ENCODE measurements at regions not wholly inside any gene's neighbourhood (a gene's known extent, or its start where the extent isn't known, plus 50 kb on each side); places are given as distances from the start of the nearest gene placed in this dataset.
A peak's percentile ranks its signal among the peaks of the same experiment; 100 is the strongest.

DNA sequence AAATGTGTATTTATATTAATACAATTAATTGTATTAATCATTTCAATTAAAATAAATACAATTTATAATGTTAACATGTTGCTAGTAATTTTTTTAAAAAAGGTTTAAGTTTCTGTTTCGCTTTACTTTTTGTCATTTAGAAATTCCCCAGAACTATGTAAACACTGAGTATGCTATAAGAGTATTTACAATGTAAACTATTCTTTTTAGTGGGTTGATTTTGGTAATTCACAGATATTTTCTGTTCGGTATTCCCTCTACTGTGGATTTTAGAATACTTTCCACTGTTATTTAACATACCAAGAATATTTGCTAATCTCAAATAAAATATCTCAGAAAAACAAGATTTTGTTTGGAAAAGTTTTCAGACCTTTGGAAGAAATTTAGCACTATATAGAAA is 1564.4 kb downstream of the EFNA5 start:
- Mint-ChIP-seq H3K4me1 (ENCODE audit: low read depth, unreplicated experiment) (no peaks in the 10 kb centered on the region), H3K36me3 (ENCODE audit: low read depth, unreplicated experiment) (no peaks in the 10 kb centered on the region), H3K4me3 (ENCODE audit: unreplicated experiment) (no peak overlapping the region), H3K27me3 (ENCODE audit: low read depth, unreplicated experiment) (no peaks in the 10 kb centered on the region), H3K27ac (ENCODE audit: unreplicated experiment) (no peak overlapping the region), H3K9me3 (ENCODE audit: unreplicated experiment) (no peaks in the 10 kb centered on the region)
- Histone ChIP-seq H3K27me3 (ENCODE audit: insufficient read depth, low read length) (no peaks in the 10 kb centered on the region), H3K79me2 (ENCODE audit: insufficient read depth, low read length) (no peaks in the 10 kb centered on the region), H3K9ac (ENCODE audit: low read length) (no peak overlapping the region), H3K4me3 (ENCODE audit: insufficient read depth, low read depth, low read length) (no peak overlapping the region), H3K4me1 (ENCODE audit: insufficient read depth, low read length) (no peaks in the 10 kb centered on the region), H2AFZ (ENCODE audit: low read depth, low read length) (no peak overlapping the region), H3K4me2 (ENCODE audit: low read length) (no peak overlapping the region), H4K20me1 (ENCODE audit: insufficient read depth, low read length) (no peaks in the 10 kb centered on the region), H3K9me3 (ENCODE audit: insufficient read depth, low read depth, low read length) (no peaks in the 10 kb centered on the region), H3K27ac (ENCODE audit: low read depth, low read length) (no peak overlapping the region), H3K36me3 (ENCODE audit: insufficient read depth, low read length) (no peaks in the 10 kb centered on the region)
- FAIRE-seq (no peak), DNase-seq (ENCODE audit: low read depth) (no peak)
- TF ChIP-seq, protein P1, sequence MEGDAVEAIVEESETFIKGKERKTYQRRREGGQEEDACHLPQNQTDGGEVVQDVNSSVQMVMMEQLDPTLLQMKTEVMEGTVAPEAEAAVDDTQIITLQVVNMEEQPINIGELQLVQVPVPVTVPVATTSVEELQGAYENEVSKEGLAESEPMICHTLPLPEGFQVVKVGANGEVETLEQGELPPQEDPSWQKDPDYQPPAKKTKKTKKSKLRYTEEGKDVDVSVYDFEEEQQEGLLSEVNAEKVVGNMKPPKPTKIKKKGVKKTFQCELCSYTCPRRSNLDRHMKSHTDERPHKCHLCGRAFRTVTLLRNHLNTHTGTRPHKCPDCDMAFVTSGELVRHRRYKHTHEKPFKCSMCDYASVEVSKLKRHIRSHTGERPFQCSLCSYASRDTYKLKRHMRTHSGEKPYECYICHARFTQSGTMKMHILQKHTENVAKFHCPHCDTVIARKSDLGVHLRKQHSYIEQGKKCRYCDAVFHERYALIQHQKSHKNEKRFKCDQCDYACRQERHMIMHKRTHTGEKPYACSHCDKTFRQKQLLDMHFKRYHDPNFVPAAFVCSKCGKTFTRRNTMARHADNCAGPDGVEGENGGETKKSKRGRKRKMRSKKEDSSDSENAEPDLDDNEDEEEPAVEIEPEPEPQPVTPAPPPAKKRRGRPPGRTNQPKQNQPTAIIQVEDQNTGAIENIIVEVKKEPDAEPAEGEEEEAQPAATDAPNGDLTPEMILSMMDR (IDR thresholded peaks at IDR 0.05; ENCODE audit: insufficient read depth, low read depth, low read length) = no peak
- TF ChIP-seq EZH2 (IDR thresholded peaks at IDR 0.05; ENCODE audit: insufficient read depth, low read length) = no peak

DNA sequence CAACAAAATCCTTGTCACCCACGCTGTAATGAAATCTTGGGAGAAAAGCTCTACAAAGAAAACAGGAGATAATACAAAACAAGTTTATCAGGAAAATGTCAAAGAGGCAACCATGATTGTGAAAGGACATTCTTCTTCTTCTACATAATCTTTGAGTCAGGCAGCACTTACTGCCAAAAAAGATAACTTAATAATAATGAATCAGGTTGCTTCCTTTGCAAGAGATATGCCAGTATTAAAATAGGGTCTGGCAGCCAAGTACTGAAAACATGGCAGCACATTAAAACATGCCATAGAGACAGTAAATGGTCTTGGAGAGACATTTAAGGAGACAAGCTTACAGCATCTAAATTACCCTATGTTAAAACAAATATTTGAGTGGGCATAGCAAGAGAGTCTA is 1573.4 kb downstream of the EFNA5 start:
- Histone ChIP-seq H3K4me2 (ENCODE audit: low read length) (no peak overlapping the region), H3K9me3 (ENCODE audit: insufficient read depth, low read depth, low read length) (no peaks in the 10 kb centered on the region), H3K9ac (ENCODE audit: low read length) (no peak overlapping the region), H4K20me1 (ENCODE audit: insufficient read depth, low read length) (no peaks in the 10 kb centered on the region), H3K36me3 (ENCODE audit: insufficient read depth, low read length) (no peaks in the 10 kb centered on the region), H3K27ac (ENCODE audit: low read depth, low read length) (no peak overlapping the region), H3K4me3 (ENCODE audit: insufficient read depth, low read depth, low read length) (no peak overlapping the region), H3K27me3 (ENCODE audit: insufficient read depth, low read length) (no peaks in the 10 kb centered on the region), H3K4me1 (ENCODE audit: insufficient read depth, low read length) (no peaks in the 10 kb centered on the region), H3K79me2 (ENCODE audit: insufficient read depth, low read length) (no peaks in the 10 kb centered on the region), H2AFZ (ENCODE audit: low read depth, low read length) (no peak overlapping the region)
- Mint-ChIP-seq H3K4me3 (ENCODE audit: unreplicated experiment) (no peak overlapping the region), H3K9me3 (ENCODE audit: unreplicated experiment) (no peaks in the 10 kb centered on the region), H3K27me3 (ENCODE audit: low read depth, unreplicated experiment) (no peaks in the 10 kb centered on the region), H3K4me1 (ENCODE audit: low read depth, unreplicated experiment) (no peaks in the 10 kb centered on the region), H3K36me3 (ENCODE audit: low read depth, unreplicated experiment) (no peaks in the 10 kb centered on the region), H3K27ac (ENCODE audit: unreplicated experiment) (no peak overlapping the region)
- FAIRE-seq = no peak
- peak; percentile 51 for DNase-seq (ENCODE audit: low read depth)
- TF ChIP-seq EZH2 (IDR thresholded peaks at IDR 0.05; ENCODE audit: insufficient read depth, low read length) = no peak
- TF ChIP-seq, protein P1 (IDR thresholded peaks at IDR 0.05; ENCODE audit: insufficient read depth, low read depth, low read length) = no peak

DNA sequence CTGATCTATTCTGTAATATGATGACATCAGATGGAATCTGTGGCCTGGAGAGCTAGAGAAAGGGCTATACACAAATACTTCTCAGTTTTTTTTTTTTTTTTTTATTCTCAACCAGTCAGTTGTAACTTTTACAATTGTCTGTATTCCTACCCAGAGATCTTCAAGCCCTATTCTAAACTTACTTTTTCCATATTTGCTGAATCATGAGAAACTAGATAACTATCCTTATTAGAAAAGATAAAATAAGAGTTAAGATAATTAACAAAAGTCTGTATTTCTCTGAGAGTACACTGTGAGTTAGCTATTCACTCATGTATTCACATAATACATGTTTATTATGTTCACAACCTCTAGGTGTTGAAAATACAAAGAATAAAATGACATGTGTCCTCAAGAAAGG is 1575.9 kb downstream of the EFNA5 start:
- H3K36me3 ChIP-seq (ENCODE audit: insufficient read depth, low read length) = no peaks in the 10 kb centered on the region
- no peaks in the 10 kb centered on the region for H3K4me1 ChIP-seq (ENCODE audit: insufficient read depth, low read length)
- H2AFZ ChIP-seq (ENCODE audit: low read depth, low read length) = no peak overlapping the region
- no peaks in the 10 kb centered on the region for H3K9me3 ChIP-seq (ENCODE audit: insufficient read depth, low read depth, low read length)
- no peaks in the 10 kb centered on the region for H3K4me1 Mint-ChIP-seq (ENCODE audit: low read depth, unreplicated experiment)
- no peak for DNase-seq (ENCODE audit: low read depth)
- H3K4me3 ChIP-seq (ENCODE audit: insufficient read depth, low read depth, low read length) = no peak overlapping the region
- no peak overlapping the region for H3K27ac Mint-ChIP-seq (ENCODE audit: unreplicated experiment)
- H3K4me3 Mint-ChIP-seq (ENCODE audit: unreplicated experiment) = no peak overlapping the region
- no peak overlapping the region for H3K4me2 ChIP-seq (ENCODE audit: low read length)
- no peaks in the 10 kb centered on the region for H3K9me3 Mint-ChIP-seq (ENCODE audit: unreplicated experiment)
- H3K79me2 ChIP-seq (ENCODE audit: insufficient read depth, low read length) = no peaks in the 10 kb centered on the region
- FAIRE-seq = no peak
- no peaks in the 10 kb centered on the region for H3K27me3 Mint-ChIP-seq (ENCODE audit: low read depth, unreplicated experiment)
- no peaks in the 10 kb centered on the region for H4K20me1 ChIP-seq (ENCODE audit: insufficient read depth, low read length)
- H3K9ac ChIP-seq (ENCODE audit: low read length) = no peak overlapping the region
- no peak for TF ChIP-seq EZH2 (IDR thresholded peaks at IDR 0.05; ENCODE audit: insufficient read depth, low read length)
- TF ChIP-seq, protein P1 (IDR thresholded peaks at IDR 0.05; ENCODE audit: insufficient read depth, low read depth, low read length) = no peak
- H3K27ac ChIP-seq (ENCODE audit: low read depth, low read length) = no peak overlapping the region
- no peaks in the 10 kb centered on the region for H3K27me3 ChIP-seq (ENCODE audit: insufficient read depth, low read length)
- H3K36me3 Mint-ChIP-seq (ENCODE audit: low read depth, unreplicated experiment) = no peaks in the 10 kb centered on the region

All from astrocyte (in vitro differentiated cells and primary cell).